ENCODE measurements at regions not wholly inside any gene's neighbourhood (a gene's known extent, or its start where the extent isn't known, plus 50 kb on each side); places are given as distances from the start of the nearest gene placed in this dataset.

DNA sequence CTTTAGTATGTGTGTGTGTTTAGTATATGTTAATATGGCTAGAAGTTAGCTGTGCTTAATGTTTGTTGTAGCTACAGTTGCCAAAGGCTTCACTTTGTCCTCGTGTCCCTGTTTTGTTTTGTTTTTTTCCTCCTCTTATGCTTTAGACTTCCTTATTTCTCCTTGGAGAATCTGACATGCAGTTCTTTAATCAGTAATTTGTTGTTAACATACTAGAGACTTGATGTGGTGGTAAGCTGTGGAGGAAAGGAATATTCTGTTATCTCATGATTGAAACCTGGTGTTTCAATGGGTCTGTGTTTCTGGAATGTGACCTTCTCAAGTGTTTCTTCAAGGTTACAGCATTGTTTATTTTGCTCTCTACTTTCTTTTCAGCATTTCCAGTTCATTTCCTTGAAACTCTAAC is 515.6 kb upstream of the ST8SIA4 start:
- ChIA-PET CTCF (no interaction called here), POLR2A (no interaction called here)
- no peak for DNase-seq (ENCODE audit: extremely low spot score)
- TF ChIP-seq L3MBTL2 (conservative IDR thresholded peaks at IDR 0.05) (no peak), BHLHE40 (IDR thresholded peaks at IDR 0.05; ENCODE audit: borderline replicate concordance) (no peak), FOXM1 (IDR thresholded peaks at IDR 0.05; ENCODE audit: borderline replicate concordance) (no peak), HDGF (IDR thresholded peaks at IDR 0.05; ENCODE audit: borderline replicate concordance) (no peak), CTBP1 (IDR thresholded peaks at IDR 0.05; ENCODE audit: borderline replicate concordance) (no peak), ZNF384 (IDR thresholded peaks at IDR 0.05) (no peak), NFRKB (IDR thresholded peaks at IDR 0.05) (no peak), SUZ12 (IDR thresholded peaks at IDR 0.05) (no peak), LEF1 (IDR thresholded peaks at IDR 0.05; ENCODE audit: borderline replicate concordance) (no peak), ARNT (IDR thresholded peaks at IDR 0.05) (no peak), SP1 (IDR thresholded peaks at IDR 0.05) (no peak), TARDBP (IDR thresholded peaks at IDR 0.05) (no peak), FOXA1 (IDR thresholded peaks at IDR 0.05) (no peak), ELF4 (IDR thresholded peaks at IDR 0.05) (no peak), FOXK2 (IDR thresholded peaks at IDR 0.05) (no peak)
- TF ChIP-seq, protein P1, sequence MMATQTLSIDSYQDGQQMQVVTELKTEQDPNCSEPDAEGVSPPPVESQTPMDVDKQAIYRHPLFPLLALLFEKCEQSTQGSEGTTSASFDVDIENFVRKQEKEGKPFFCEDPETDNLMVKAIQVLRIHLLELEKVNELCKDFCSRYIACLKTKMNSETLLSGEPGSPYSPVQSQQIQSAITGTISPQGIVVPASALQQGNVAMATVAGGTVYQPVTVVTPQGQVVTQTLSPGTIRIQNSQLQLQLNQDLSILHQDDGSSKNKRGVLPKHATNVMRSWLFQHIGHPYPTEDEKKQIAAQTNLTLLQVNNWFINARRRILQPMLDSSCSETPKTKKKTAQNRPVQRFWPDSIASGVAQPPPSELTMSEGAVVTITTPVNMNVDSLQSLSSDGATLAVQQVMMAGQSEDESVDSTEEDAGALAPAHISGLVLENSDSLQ (IDR thresholded peaks at IDR 0.05) = no peak

- CTCF ChIA-PET = no interaction called here
- POLR2A ChIA-PET = no interaction called here
- TF ChIP-seq LEF1 (IDR thresholded peaks at IDR 0.05; ENCODE audit: borderline replicate concordance) (no peak), BHLHE40 (IDR thresholded peaks at IDR 0.05; ENCODE audit: borderline replicate concordance) (no peak), ZNF384 (IDR thresholded peaks at IDR 0.05) (no peak), SP1 (IDR thresholded peaks at IDR 0.05) (no peak), SUZ12 (IDR thresholded peaks at IDR 0.05) (no peak), L3MBTL2 (conservative IDR thresholded peaks at IDR 0.05) (no peak), TARDBP (IDR thresholded peaks at IDR 0.05) (no peak), FOXA1 (IDR thresholded peaks at IDR 0.05) (no peak), ARNT (IDR thresholded peaks at IDR 0.05) (no peak), ELF4 (IDR thresholded peaks at IDR 0.05) (no peak), FOXM1 (IDR thresholded peaks at IDR 0.05; ENCODE audit: borderline replicate concordance) (no peak)
- DNase-seq (ENCODE audit: extremely low spot score) = no peak
Measured at GRCh38 chr5:101404531-101404930, 501.4 kb upstream of the ST8SIA4 start.

- no peak for DNase-seq (ENCODE audit: extremely low spot score)
- ChIA-PET CTCF (no interaction called here), POLR2A (no interaction called here)
- TF ChIP-seq FOXM1 (IDR thresholded peaks at IDR 0.05; ENCODE audit: borderline replicate concordance) (no peak), ELF4 (IDR thresholded peaks at IDR 0.05) (no peak), TARDBP (IDR thresholded peaks at IDR 0.05) (no peak), BHLHE40 (IDR thresholded peaks at IDR 0.05; ENCODE audit: borderline replicate concordance) (no peak), FOXA1 (IDR thresholded peaks at IDR 0.05) (no peak), ARNT (IDR thresholded peaks at IDR 0.05) (no peak), HDGF (IDR thresholded peaks at IDR 0.05; ENCODE audit: borderline replicate concordance) (no peak), FOXK2 (IDR thresholded peaks at IDR 0.05) (no peak)
- TF ChIP-seq, protein P1 (IDR thresholded peaks at IDR 0.05) = no peak
Measured at GRCh38 chr5:101393795-101394450, 490.8 kb upstream of the ST8SIA4 start.

GRCh38 chr5:101390151-101390908 is 487.2 kb upstream of the ST8SIA4 start:
- POLR2A ChIA-PET = no interaction called here
- CTCF ChIA-PET = interaction anchor here (0.6 to 1.3 kb wide), 7 partner anchors 26 to 960 kb away, joined by 3 to 10 read pairs (median 3); no protein-coding TSS in a partner anchor
- DNase-seq (ENCODE audit: extremely low spot score) = peak; percentile 36

DNA sequence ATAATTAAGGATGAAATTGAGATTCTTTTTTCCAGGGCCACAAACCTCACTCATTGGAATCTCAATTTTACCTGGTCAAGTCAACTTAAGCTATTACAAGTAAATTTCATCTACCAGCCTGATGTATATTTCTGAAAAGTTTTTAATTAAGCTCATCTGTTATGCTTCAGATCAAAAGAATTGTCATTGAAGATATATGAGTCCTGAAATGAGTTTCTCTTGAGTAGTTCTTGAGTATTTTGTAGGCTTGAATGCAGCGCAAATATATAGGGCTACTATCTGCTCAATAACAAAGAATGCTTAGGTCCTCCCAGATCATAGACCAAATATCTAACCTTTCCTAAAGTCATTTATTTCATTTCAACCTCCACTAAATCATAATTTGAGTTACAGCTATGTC is 482.2 kb upstream of the ST8SIA4 start:
- ChIA-PET CTCF (no interaction called here), POLR2A (no interaction called here)
- DNase-seq (ENCODE audit: extremely low spot score) = no peak
- TF ChIP-seq NFRKB (IDR thresholded peaks at IDR 0.05) (no peak), ZNF384 (IDR thresholded peaks at IDR 0.05) (no peak), CTBP1 (IDR thresholded peaks at IDR 0.05; ENCODE audit: borderline replicate concordance) (no peak), FOXA1 (IDR thresholded peaks at IDR 0.05) (no peak), HDGF (IDR thresholded peaks at IDR 0.05; ENCODE audit: borderline replicate concordance) (no peak), TARDBP (IDR thresholded peaks at IDR 0.05) (no peak), ELF4 (IDR thresholded peaks at IDR 0.05) (no peak), L3MBTL2 (conservative IDR thresholded peaks at IDR 0.05) (no peak), SUZ12 (IDR thresholded peaks at IDR 0.05) (no peak), SP1 (IDR thresholded peaks at IDR 0.05) (no peak), FOXK2 (IDR thresholded peaks at IDR 0.05) (no peak), BHLHE40 (IDR thresholded peaks at IDR 0.05; ENCODE audit: borderline replicate concordance) (no peak), LEF1 (IDR thresholded peaks at IDR 0.05; ENCODE audit: borderline replicate concordance) (no peak), ARNT (IDR thresholded peaks at IDR 0.05) (no peak), FOXM1 (IDR thresholded peaks at IDR 0.05; ENCODE audit: borderline replicate concordance) (no peak)
- TF ChIP-seq, protein P1 (IDR thresholded peaks at IDR 0.05) = no peak

More at GRCh38 chr5:101390151-101390908, 487.2 kb upstream of the ST8SIA4 start:
- TF ChIP-seq LEF1 (IDR thresholded peaks at IDR 0.05; ENCODE audit: borderline replicate concordance) (no peak), SP1 (IDR thresholded peaks at IDR 0.05) (no peak), L3MBTL2 (conservative IDR thresholded peaks at IDR 0.05) (no peak), FOXK2 (IDR thresholded peaks at IDR 0.05) (no peak), ARNT (IDR thresholded peaks at IDR 0.05) (no peak), ZNF384 (IDR thresholded peaks at IDR 0.05) (no peak), FOXM1 (IDR thresholded peaks at IDR 0.05; ENCODE audit: borderline replicate concordance) (no peak), HDGF (IDR thresholded peaks at IDR 0.05; ENCODE audit: borderline replicate concordance) (no peak), TARDBP (IDR thresholded peaks at IDR 0.05) (no peak), ELF4 (IDR thresholded peaks at IDR 0.05) (no peak), SUZ12 (IDR thresholded peaks at IDR 0.05) (no peak), NFRKB (IDR thresholded peaks at IDR 0.05) (no peak), BHLHE40 (IDR thresholded peaks at IDR 0.05; ENCODE audit: borderline replicate concordance) (no peak), CTBP1 (IDR thresholded peaks at IDR 0.05; ENCODE audit: borderline replicate concordance) (no peak), FOXA1 (IDR thresholded peaks at IDR 0.05) (no peak)
- TF ChIP-seq, protein P1 (IDR thresholded peaks at IDR 0.05) = no peak

Data from HEK293T (cell line).